CD4-positive, alpha-beta T cell treated with Interleukin-6 for 4 hours (primary cell): ENCODE measurements at regions not wholly inside any gene's neighbourhood (a gene's known extent, or its start where the extent isn't known, plus 50 kb on each side); places are given as distances from the start of the nearest gene placed in this dataset.

Experiments
- DNase-seq: peaks from one replicate; pipeline ENCODE4 v3.0.0-alpha.2; 2020; ENCODE audit warnings: mixed read lengths

DNA sequence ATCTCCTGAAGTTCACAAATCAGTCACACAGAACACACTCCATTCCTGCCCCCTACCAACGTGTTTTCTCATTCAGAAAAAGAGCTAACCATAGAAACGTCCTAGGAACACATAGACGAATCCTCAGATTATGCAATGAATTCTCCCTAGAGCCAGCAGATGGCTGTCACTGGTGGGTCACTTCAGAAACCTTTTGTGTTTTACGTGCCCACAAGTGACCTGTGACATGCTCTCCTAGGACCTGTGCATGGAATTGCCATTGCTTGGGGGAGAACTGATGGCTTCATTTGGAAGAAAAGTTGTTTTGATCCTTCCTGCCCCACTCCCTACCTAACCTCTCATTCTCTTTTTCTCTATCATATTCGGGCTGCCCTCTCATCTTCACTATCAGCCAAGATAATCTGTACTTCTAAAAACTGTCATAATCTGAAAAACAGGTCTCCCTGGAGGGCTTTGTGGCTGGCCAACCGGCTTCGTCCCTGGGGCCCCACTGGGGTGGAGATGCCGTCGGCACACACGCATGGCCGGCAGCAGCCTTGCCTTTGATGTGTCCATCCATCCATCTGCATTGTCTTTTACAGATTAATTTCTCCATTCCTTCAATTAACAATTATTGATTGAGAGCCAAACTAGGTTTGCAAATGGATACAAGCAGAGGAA is 144.1 kb upstream of the SERP2 start:
- no peak for DNase-seq

GRCh38 chr13:44230071-44230470 is 143.6 kb upstream of the SERP2 start:
- no peak for DNase-seq

- DNase-seq = no peak
Observed at GRCh38 chr13:44230736-44231135, 142.9 kb upstream of the SERP2 start.

- no peak for DNase-seq
Observed at GRCh38 chr13:44231786-44232516, 141.7 kb upstream of the SERP2 start.

DNA sequence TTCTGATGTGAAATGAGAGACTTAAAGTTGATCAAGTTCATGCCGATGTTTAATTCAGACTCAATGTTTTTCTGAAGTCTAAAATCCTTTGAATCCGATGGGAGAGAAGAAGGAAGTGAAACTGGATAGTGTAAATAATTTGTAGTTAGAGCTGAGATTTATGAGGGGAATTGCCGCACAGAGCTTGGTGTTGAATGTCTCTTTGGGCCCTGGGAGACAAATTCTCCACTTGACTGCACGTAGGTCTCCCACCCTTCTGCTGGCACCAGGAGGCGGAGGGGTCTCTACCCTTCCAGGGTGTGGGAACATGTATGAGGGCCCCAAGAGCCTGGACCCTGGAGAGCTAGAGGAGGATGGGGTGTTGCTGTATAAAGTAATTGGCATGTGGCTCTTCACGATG is 140.8 kb upstream of the SERP2 start:
- no peak for DNase-seq

GRCh38 chr13:44234566-44234965 is 139.1 kb upstream of the SERP2 start:
- no peak for DNase-seq

- no peak for DNase-seq
Observed at GRCh38 chr13:44236370-44236769, 137.3 kb upstream of the SERP2 start.

DNA sequence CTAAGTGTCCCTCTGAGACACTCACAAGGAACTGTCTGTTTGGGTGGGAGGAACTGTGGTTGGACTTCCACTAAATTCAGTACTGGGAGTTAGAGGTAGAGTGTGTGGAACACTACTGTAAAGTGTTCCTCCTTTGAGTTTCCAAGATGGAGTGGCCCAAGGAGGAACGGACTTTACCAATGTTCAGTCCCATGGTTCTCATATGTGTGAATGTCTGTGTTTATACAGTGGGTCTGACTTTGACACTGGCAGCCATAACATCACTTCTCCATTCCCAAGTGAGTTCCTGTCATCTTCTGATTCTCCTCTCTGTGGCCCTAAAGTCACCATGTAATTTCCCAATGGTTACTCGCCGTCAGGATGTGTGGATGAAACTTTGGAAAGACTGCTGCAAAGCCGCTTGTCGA is 136.8 kb upstream of the SERP2 start:
- DNase-seq = no peak

- no peak for DNase-seq
Observed at GRCh38 chr13:44237276-44237767, 136.3 kb upstream of the SERP2 start.

DNA sequence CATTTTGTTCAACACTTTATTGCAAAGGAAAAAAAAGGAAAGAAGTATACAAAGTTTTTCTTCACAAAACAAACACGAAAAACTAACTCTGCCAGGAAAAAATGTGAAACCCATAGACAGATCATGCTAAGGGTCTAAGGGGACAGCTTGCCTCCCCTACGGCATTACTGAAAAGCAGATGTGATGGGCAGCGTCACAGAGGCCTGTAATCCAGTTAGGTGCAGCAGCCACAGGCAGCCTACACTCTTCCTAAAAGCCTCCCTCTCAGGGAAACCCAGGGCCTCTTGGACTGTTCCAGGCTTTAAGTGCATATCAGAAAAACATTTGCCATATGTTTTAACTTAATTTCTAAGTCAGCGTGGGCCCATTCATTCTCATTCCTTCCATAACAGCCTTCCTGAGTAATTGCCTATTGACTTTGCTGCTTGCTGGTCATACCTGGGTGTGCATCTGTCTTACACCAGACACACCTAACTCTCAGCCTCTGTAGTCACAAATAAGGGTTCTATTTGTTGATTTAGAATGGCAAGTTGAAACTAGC is 135.7 kb upstream of the SERP2 start:
- DNase-seq = no peak

DNA sequence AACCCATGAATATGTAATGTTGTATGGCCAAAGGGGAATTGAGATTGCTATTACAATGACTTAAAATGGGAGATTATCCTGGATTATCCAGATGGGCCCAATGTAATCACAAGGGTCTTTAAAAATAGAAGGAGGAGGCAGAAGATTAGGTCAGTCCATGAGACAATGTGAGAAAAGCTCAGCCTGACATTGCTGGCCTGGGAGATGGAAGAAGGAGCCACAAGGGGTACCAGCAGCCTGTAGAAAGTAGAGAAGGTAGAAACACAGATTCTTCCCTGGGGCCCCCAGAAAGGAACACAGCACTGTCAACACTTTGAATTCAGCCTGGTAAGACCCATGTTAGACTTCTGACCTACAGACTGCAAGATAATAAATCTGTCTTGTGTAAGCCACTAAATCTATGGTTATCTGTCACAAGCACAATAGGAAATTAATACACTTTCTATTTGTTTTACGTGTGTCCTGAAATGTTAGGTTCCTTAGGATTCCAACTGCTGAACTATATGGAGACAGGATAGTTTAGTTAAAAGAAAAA is 132.9 kb upstream of the SERP2 start:
- no peak for DNase-seq

GRCh38 chr13:44241638-44242037 is 132.0 kb upstream of the SERP2 start:
- no peak for DNase-seq

DNA sequence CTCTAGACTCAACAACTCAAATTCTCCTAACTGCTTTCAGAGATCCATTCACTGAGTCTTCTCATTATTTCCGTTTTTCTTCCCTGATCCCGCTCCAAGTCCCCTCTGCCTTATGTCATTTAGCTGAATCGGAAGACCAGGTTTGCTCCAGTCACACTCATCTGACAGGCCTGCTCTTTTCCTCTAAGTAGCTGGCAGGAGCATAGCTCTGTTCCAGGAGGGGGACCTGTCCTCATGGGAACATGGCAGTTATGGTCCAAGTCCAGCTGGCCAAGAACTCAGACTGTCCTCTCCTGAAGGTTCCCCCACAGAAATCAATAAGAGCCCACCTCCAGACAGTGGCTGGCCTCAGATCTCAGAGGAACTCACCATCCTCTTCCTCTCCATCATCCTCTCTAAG is 130.9 kb upstream of the SERP2 start:
- no peak for DNase-seq

DNA sequence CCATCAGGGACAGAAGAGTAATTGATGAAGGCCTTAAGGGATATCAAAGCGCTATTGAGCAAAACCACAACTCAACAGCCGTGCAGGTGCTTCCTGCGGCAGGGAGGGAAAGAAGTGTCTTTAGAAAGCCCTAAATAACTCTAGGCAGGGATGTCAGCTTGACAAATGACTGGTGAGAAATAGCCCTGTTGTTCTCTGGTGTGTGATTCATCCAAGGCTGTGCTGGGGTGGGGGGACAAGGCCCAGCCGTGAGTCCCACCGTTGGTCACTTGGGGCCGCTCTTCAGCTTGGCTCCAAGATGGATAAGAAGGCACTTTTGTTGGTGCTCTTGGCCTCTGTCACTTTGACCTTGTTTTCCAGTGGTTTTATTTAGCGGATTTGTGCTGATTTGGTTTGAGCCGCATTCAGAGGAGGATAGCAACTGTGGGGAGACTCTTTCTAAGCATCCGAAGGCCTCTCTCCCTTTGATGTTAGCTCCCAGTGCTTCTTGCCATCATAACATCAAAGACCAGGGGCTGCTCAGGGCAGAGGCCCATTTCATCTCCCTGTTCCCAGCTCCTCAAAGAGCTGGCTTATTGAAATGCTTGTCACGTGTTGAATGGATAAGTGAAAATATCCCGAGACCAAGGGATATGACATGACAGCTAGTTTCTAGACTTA is 130.3 kb upstream of the SERP2 start:
- peak; percentile 35 for DNase-seq

- no peak for DNase-seq
Observed at GRCh38 chr13:44244288-44244687, 129.3 kb upstream of the SERP2 start.

DNA sequence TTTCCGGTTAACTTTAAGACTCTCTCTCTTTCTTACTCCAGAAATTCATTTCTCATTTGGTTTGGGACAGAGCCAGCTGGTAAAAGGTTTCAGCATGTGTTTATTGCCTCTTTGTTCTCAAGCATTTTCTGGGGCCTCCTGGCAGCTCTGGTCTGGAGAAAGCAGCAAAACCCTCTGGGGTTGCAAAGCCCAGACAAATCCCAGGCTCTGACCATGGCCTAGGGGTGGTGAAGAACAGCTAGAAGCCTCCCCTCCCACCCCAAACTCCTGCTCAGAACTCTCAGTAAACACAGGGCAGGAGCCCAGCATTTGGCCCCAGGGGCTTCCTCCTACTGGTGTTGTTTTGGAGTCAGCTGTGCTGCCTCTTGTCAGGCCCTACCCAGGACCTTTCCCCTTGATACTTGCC is 124.2 kb upstream of the SERP2 start:
- DNase-seq = no peak

GRCh38 chr13:44252938-44253337 is 120.7 kb upstream of the SERP2 start:
- DNase-seq = no peak

GRCh38 chr13:44255771-44256364 is 117.8 kb upstream of the SERP2 start:
- DNase-seq = no peak

- DNase-seq = no peak
Observed at GRCh38 chr13:44257796-44258195, 115.8 kb upstream of the SERP2 start.

- DNase-seq = peak; percentile 82
Observed at GRCh38 chr13:44259045-44260027, 114.3 kb upstream of the SERP2 start.

DNA sequence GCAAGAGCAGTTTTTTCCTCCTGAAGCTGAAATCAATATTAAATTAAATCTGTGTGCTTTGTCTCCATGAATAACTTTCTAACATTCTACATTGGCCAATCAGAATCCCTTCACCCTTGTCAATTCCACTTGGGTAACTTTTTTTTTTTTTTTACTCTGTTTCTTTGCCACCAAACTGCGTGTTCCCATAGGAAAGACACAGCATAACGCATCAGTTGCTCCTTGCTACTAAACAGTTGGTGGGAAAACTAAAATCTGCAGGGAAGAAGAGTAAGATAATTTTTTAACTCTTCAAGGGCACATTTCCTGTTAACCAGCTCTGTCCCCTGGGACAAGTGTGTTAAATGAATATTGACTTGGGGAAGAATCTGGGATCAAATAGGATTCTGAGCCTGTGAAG is 113.3 kb upstream of the SERP2 start:
- no peak for DNase-seq
